NCI-H128 (cell line): ENCODE measurements at regions not wholly inside any gene's neighbourhood (a gene's known extent, or its start where the extent isn't known, plus 50 kb on each side); places are given as distances from the start of the nearest gene placed in this dataset.

ENCODE experiments used
- DNase-seq: peaks from one replicate; lab custom pipeline; 2025; ENCODE audit not compliant: unreplicated experiment; lab: John Stamatoyannopoulos, UW

GRCh38 chr9:79880626-79881025 is 308.9 kb downstream of the TLE4 start:
- DNase-seq, result no peak

GRCh38 chr9:79877943-79878602 is 306.3 kb downstream of the TLE4 start:
- DNase-seq, result no peak

- DNase-seq, result no peak
These were observed 296.9 kb downstream of the TLE4 start for GRCh38 chr9:79868567-79869189.

- DNase-seq, result no peak
These were observed 291.4 kb downstream of the TLE4 start for GRCh38 chr9:79862921-79863890.

- no peak for DNase-seq
These were observed 286.7 kb downstream of the TLE4 start for GRCh38 chr9:79858508-79858907.

GRCh38 chr9:79857188-79857587 is 285.4 kb downstream of the TLE4 start:
- no peak for DNase-seq

GRCh38 chr9:79847074-79847473 is 275.3 kb downstream of the TLE4 start:
- no peak for DNase-seq

GRCh38 chr9:79829566-79830302 is 258.0 kb downstream of the TLE4 start:
- no peak for DNase-seq

GRCh38 chr9:79824265-79824664 is 252.5 kb downstream of the TLE4 start:
- no peak for DNase-seq

- no peak for DNase-seq
These were observed 245.8 kb downstream of the TLE4 start for GRCh38 chr9:79817438-79818004.

GRCh38 chr9:79813258-79813638 is 241.5 kb downstream of the TLE4 start:
- DNase-seq, result no peak

- DNase-seq, result no peak
These were observed 240.9 kb downstream of the TLE4 start for GRCh38 chr9:79812507-79813257.

GRCh38 chr9:79812099-79812498 is 240.3 kb downstream of the TLE4 start:
- no peak for DNase-seq

- no peak for DNase-seq
These were observed 238.2 kb downstream of the TLE4 start for GRCh38 chr9:79809931-79810330.

GRCh38 chr9:79809316-79809876 is 237.6 kb downstream of the TLE4 start:
- no peak for DNase-seq

- no peak for DNase-seq
These were observed 236.2 kb downstream of the TLE4 start for GRCh38 chr9:79807971-79808370.

- DNase-seq, result no peak
These were observed 234.3 kb downstream of the TLE4 start for GRCh38 chr9:79806086-79806485.

GRCh38 chr9:79801459-79801858 is 229.7 kb downstream of the TLE4 start:
- DNase-seq, result no peak

GRCh38 chr9:79800578-79800977 is 228.8 kb downstream of the TLE4 start:
- no peak for DNase-seq
